Prostate gland (tissue), 2 donors: ENCODE measurements at regions not wholly inside any gene's neighbourhood (a gene's known extent, or its start where the extent isn't known, plus 50 kb on each side); places are given as distances from the start of the nearest gene placed in this dataset.

Experiments
- DNase-seq: peaks from one replicate; pipeline ENCODE4 v3.0.0-alpha.2; 2019; ENCODE audit warnings: low spot score
- H3K27ac ChIP-seq, 2 donors: fragments of 200-600 bp; sonication (generic); 2 replicates each; pipeline ENCODE4 v1.5.1; 2017 to 2019
- H3K27me3 ChIP-seq: fragments of 200-600 bp; sonication (generic); replicated peaks from 2 replicates; pipeline ENCODE4 v1.5.1; 2019; ENCODE audit not compliant: insufficient read depth
- H3K36me3 ChIP-seq, 2 donors: fragments of 200-600 bp; sonication (generic); 1 replicate in 1 of 2; 2 replicates in 1 of 2; pipeline versions ENCODE4 v1.5.1 to v1.8.1; 2017 to 2019
- H3K4me1 ChIP-seq: fragments of 200-600 bp; sonication (generic); replicated peaks from 2 replicates; pipeline ENCODE4 v1.5.1; 2019
- H3K4me3 ChIP-seq, 2 donors: fragments of 200-600 bp; sonication (generic); 2 replicates each; pipeline ENCODE4 v1.5.1; 2017 to 2019
- H3K9me3 ChIP-seq: fragments of 200-600 bp; sonication (generic); 2 replicates; pipeline ENCODE4 v1.5.1; 2017
- POLR2A ChIP-seq: fragments of 450-650 bp; IDR thresholded peaks from one replicate; pipeline ENCODE4 v1.6.1; 2016; ENCODE audit warnings: antibody characterized with exemption, mild to moderate bottlenecking
- POLR2AphosphoS5 ChIP-seq: sonication (generic); formaldehyde crosslinking; IDR thresholded peaks from one replicate; pipeline ENCODE4 v1.6.1; 2017; ENCODE audit warnings: antibody characterized with exemption
- WGBS: methylation state at CpG from one replicate; pipeline ENCODE4 v1.1.5; 2018; 5-methylcytosine and 5-hydroxymethylcytosine counted together
- intact Hi-C: fragments of 100-400 bp; cut with DNase I; formaldehyde crosslinking; loops from one replicate; pipeline ENCODE4 v1.14.2; 2022
- TF ChIP-seq, protein P1 (sequence below), 4 experiments: fragments of 200-600 bp in 2 of 4; fragments of 450-650 bp in 2 of 4; sonication (generic) in 2 of 4; IDR thresholded peaks; 1 replicate in 3 of 4; 2 replicates in 1 of 4; pipeline ENCODE4 v1.5.1; 2016 to 2019; ENCODE audit warnings: antibody characterized with exemption in 4 of 4, mild to moderate bottlenecking in 2 of 4, moderate library complexity in 2 of 4

DNA sequence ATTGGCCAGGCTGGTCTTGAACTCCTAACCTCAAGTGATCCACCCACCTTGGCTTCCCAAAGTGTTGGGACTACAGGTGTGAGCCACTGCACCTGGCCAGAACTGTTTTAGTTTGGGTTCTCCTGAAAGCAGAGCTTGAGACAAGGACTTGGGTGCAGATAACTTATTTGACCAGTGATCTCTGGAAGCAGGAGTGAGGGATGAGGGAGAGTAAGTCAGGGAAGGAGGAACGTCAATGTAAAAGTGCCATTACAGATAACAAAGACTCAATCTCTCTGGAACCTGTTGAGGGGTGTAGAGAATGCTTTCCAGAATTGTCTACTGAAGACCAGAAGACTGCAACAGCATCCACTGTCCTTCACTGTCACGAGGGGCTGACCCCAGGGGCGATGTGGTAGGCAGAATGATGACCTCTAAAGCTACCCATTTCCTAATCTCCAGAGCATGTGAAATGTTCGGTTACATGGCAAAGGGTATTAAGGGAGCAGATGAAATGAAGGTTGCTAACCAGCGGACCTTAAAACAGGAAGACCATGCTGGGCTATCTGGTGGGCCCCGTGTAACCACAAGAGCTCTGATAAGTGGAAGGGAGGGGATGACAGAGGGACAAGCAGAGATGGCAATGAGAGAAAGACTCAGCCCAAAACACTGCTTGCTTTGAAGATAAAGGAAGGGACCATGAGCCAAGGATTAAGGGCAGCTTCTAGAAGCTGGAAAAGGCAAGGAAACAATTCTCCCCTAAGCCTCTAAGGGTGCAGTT, 207.8 kb downstream of the RBM19 start:
- intact Hi-C loops, result no loop called here
- DNase-seq, result no peak
- H3K36me3 ChIP-seq, result no peaks in the 10 kb centered on the region
- H3K27ac ChIP-seq, result no peak overlapping the region
- H3K27me3 ChIP-seq, result peaks cover 9% of the 10 kb centered on the region
- no peaks in the 10 kb centered on the region for H3K4me1 ChIP-seq
- TF ChIP-seq POLR2AphosphoS5 (no peak), POLR2A (no peak)
- TF ChIP-seq, protein P1, sequence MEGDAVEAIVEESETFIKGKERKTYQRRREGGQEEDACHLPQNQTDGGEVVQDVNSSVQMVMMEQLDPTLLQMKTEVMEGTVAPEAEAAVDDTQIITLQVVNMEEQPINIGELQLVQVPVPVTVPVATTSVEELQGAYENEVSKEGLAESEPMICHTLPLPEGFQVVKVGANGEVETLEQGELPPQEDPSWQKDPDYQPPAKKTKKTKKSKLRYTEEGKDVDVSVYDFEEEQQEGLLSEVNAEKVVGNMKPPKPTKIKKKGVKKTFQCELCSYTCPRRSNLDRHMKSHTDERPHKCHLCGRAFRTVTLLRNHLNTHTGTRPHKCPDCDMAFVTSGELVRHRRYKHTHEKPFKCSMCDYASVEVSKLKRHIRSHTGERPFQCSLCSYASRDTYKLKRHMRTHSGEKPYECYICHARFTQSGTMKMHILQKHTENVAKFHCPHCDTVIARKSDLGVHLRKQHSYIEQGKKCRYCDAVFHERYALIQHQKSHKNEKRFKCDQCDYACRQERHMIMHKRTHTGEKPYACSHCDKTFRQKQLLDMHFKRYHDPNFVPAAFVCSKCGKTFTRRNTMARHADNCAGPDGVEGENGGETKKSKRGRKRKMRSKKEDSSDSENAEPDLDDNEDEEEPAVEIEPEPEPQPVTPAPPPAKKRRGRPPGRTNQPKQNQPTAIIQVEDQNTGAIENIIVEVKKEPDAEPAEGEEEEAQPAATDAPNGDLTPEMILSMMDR (IDR thresholded peaks at IDR 0.05), result no peak
- WGBS, result 82% methylated on average over 6 of the region's 6 CpGs
- H3K9me3 ChIP-seq, result no peaks in the 10 kb centered on the region
- H3K4me3 ChIP-seq, result no peak overlapping the region

DNA sequence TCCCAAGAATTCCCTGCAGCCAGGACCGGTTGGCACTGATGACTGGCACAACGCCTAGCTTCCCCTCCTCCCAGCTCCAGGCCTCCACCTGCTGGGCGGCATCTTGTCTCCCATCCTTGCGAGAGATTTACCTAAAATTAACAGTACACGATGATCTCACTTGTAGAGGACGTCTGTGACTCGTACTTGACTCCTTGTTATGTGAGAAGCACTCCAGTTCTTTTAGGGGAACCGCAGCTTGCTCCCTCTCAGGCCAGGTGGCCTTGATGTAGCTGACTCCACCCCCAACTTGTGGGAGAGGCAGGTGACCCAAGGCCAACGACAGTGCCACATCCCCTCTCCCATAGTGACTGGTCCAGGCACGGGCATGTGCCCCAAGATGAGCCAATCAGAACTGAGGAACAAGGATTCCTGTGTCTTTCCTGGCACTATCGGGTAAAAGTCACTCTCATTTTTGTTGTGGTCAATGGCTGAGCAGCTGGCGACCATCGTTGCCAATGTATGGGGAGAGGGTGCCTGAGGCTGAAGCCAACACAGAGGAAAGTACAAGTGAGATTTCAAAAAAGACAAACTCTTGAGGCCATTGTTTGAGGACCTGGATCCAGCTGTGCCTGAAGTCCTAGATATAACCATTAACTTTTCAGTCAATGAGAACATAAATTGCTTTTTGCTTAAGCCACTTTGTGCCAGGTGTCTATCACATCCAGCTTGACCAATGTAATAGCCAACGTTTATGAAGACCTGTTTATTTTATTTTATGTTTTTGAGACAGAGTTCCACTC, 208.7 kb downstream of the RBM19 start:
- no peak for DNase-seq
- Histone ChIP-seq H3K4me3 (no peak overlapping the region), H3K27ac (no peak overlapping the region), H3K27me3 (peaks cover under 1% of the 10 kb centered on the region), H3K4me1 (no peaks in the 10 kb centered on the region), H3K9me3 (no peaks in the 10 kb centered on the region), H3K36me3 (no peaks in the 10 kb centered on the region)
- 40% methylated on average over 14 of the region's 14 CpGs for WGBS
- no peak for TF ChIP-seq POLR2AphosphoS5
- TF ChIP-seq, protein P1 (IDR thresholded peaks at IDR 0.05), result no peak
- intact Hi-C loops, result no loop called here

DNA sequence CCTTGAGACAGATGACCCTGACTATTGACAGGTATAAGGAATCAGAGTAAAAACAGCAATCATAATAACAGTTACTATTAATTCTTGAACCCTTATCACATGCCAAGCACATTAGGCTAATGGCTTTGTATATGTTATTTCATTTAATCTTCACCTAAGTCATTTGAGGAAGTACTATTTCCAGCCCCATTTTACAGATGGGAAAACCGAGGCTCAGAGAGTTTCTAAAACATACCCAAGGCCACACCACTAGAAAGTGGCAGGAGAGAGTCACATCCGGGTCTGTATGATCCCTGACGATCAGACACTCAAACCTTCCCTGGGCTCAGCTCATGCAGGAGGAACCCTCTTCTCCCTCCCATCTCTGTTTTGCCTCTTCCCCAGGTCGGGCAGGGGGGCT, 209.5 kb downstream of the RBM19 start:
- H3K27me3 ChIP-seq, result no peaks in the 10 kb centered on the region

DNA sequence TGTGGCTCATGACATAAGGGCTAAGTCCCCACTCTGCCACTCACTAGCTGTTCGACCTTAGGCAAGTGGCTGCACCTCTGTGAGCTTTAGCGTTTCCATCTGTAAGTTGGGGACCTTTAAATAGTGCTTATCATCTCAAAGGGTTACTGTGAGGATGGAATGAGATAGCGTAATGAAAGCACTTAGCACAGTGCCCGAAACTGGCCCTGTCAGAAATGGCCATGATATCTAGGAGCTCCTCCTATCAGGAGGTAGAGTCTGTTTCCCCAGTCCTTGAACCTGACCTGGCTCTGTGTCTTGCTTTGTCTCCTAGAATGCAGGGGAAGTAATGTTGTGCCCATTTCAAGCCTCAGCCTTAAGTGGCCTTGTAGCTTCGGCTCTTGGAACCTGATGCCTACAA, 211.0 kb downstream of the RBM19 start:
- no peak overlapping the region for H3K4me3 ChIP-seq
- no peaks in the 10 kb centered on the region for H3K36me3 ChIP-seq
- DNase-seq, result no peak
- 82% methylated on average over 5 of the region's 5 CpGs for WGBS
- H3K9me3 ChIP-seq, result no peaks in the 10 kb centered on the region
- H3K27me3 ChIP-seq, result no peaks in the 10 kb centered on the region
- H3K27ac ChIP-seq, result no peak overlapping the region
- intact Hi-C loops, result no loop called here
- TF ChIP-seq POLR2A (no peak), POLR2AphosphoS5 (no peak)
- TF ChIP-seq, protein P1 (IDR thresholded peaks at IDR 0.05), result no peak
- no peaks in the 10 kb centered on the region for H3K4me1 ChIP-seq

More for the DNA sequence above, 209.5 kb downstream of the RBM19 start:
- Histone ChIP-seq H3K4me1 (no peaks in the 10 kb centered on the region), H3K27ac (no peak overlapping the region), H3K36me3 (no peaks in the 10 kb centered on the region), H3K9me3 (no peaks in the 10 kb centered on the region), H3K4me3 (no peak overlapping the region)
- intact Hi-C loops, result no loop called here
- WGBS, result 61% methylated on average over 4 of the region's 4 CpGs
- no peak for DNase-seq
- no peak for TF ChIP-seq POLR2AphosphoS5
- TF ChIP-seq, protein P1 (IDR thresholded peaks at IDR 0.05), result no peak

DNA sequence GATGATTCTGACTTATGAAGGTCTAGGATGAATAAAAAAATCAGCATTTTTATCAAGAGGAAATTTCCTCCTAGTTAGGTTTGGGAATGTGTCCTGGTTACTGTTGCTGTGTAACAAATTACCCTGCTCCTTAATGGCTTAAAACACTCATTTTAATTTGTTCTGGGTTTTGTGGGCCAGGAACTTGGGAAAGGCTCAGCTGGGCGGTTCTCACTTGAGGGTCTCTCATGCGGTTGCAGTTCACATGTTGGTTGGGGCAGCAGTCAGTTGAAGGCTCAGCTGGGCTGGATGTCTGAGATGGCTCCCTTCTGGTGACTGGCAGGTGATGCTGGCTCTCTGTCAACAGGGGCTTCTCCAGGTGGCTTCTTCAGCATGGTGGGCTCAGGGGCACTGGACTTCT, 214.6 kb downstream of the RBM19 start:
- WGBS, result 91% methylated on average over 2 of the region's 2 CpGs
- no peak for DNase-seq
- Histone ChIP-seq H3K4me3 (no peak overlapping the region), H3K36me3 (no peaks in the 10 kb centered on the region), H3K9me3 (no peaks in the 10 kb centered on the region), H3K27ac (no peak overlapping the region), H3K4me1 (no peaks in the 10 kb centered on the region), H3K27me3 (peaks cover 4% of the 10 kb centered on the region)
- TF ChIP-seq POLR2AphosphoS5 (no peak), POLR2A (no peak)
- TF ChIP-seq, protein P1 (IDR thresholded peaks at IDR 0.05), result no peak
- intact Hi-C loops, result no loop called here
